ENCODE measurements at regions not wholly inside any gene's neighbourhood (a gene's known extent, or its start where the extent isn't known, plus 50 kb on each side); places are given as distances from the start of the nearest gene placed in this dataset.

- H3K9me3 ChIP-seq (replicated peaks; ENCODE audit: insufficient read depth, low read length) = no peaks in the 10 kb centered on the region
- H3K27me3 ChIP-seq (replicated peaks; ENCODE audit: insufficient read depth, low read length) = no peaks in the 10 kb centered on the region
- no peak overlapping the region for H3K4me3 ChIP-seq (ENCODE audit: low read length)
- H3K9ac ChIP-seq (ENCODE audit: low read length) = no peak overlapping the region
- H3K79me2 ChIP-seq (ENCODE audit: low read length) = no peaks in the 10 kb centered on the region
- H3K27ac ChIP-seq (ENCODE audit: low read length) = no peak overlapping the region
- TF ChIP-seq, protein P1, sequence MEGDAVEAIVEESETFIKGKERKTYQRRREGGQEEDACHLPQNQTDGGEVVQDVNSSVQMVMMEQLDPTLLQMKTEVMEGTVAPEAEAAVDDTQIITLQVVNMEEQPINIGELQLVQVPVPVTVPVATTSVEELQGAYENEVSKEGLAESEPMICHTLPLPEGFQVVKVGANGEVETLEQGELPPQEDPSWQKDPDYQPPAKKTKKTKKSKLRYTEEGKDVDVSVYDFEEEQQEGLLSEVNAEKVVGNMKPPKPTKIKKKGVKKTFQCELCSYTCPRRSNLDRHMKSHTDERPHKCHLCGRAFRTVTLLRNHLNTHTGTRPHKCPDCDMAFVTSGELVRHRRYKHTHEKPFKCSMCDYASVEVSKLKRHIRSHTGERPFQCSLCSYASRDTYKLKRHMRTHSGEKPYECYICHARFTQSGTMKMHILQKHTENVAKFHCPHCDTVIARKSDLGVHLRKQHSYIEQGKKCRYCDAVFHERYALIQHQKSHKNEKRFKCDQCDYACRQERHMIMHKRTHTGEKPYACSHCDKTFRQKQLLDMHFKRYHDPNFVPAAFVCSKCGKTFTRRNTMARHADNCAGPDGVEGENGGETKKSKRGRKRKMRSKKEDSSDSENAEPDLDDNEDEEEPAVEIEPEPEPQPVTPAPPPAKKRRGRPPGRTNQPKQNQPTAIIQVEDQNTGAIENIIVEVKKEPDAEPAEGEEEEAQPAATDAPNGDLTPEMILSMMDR (IDR thresholded peaks at IDR 0.05; ENCODE audit: low read length) = no peak
- TF ChIP-seq EZH2phosphoT487 (IDR thresholded peaks at IDR 0.05; ENCODE audit: low read length) (no peak), EZH2 (optimal IDR thresholded peaks at IDR 0.05; ENCODE audit: low read depth, low read length) (no peak)
- no peak for DNase-seq
- H3K36me3 ChIP-seq (replicated peaks; ENCODE audit: insufficient read depth, low read length) = no peaks in the 10 kb centered on the region
- no peak overlapping the region for H3K4me2 ChIP-seq (ENCODE audit: low read depth, low read length)
- no peaks in the 10 kb centered on the region for H3K4me1 ChIP-seq (ENCODE audit: low read length)
- no peaks in the 10 kb centered on the region for H3K9me2 ChIP-seq (replicated peaks; ENCODE audit: insufficient read depth, low read length)
- H3F3A ChIP-seq (ENCODE audit: insufficient read depth, low read length) = no peaks in the 10 kb centered on the region
- no peak overlapping the region for H2AFZ ChIP-seq (ENCODE audit: low read length)
- H4K20me1 ChIP-seq (ENCODE audit: insufficient read depth, low read length) = no peaks in the 10 kb centered on the region
Observed at GRCh38 chr6:163688739-163689362, 274.3 kb downstream of the QKI start.

DNA sequence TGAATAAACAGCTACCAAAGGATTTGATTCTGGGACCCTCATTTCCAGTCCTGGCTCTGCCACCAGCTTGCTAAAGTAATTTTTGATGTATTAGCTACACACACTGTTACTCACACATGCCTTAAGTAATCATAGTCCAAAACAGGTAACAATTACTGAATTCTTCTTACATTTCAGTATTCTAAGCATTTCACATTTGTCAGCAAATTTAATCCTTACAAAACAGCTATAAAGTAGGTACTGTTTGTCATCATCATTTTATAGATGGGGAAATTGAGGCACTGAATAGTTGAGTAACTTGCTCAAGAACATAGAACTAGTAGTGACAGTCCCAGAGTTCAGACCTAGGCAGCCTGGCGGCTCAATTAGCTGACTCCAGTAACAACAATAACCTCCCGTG is 272.6 kb downstream of the QKI start:
- Histone ChIP-seq H2AFZ (ENCODE audit: low read length) (no peak overlapping the region), H3K9me2 (replicated peaks; ENCODE audit: insufficient read depth, low read length) (no peaks in the 10 kb centered on the region), H3K27ac (ENCODE audit: low read length) (no peak overlapping the region), H3K9me3 (replicated peaks; ENCODE audit: insufficient read depth, low read length) (no peaks in the 10 kb centered on the region), H3K4me1 (ENCODE audit: low read length) (no peaks in the 10 kb centered on the region), H3K36me3 (replicated peaks; ENCODE audit: insufficient read depth, low read length) (no peaks in the 10 kb centered on the region), H3K4me2 (ENCODE audit: low read depth, low read length) (no peak overlapping the region), H3K9ac (ENCODE audit: low read length) (no peak overlapping the region), H3F3A (ENCODE audit: insufficient read depth, low read length) (no peaks in the 10 kb centered on the region), H3K4me3 (ENCODE audit: low read length) (no peak overlapping the region), H4K20me1 (ENCODE audit: insufficient read depth, low read length) (no peaks in the 10 kb centered on the region), H3K27me3 (replicated peaks; ENCODE audit: insufficient read depth, low read length) (no peaks in the 10 kb centered on the region), H3K79me2 (ENCODE audit: low read length) (no peaks in the 10 kb centered on the region)
- DNase-seq = no peak
- TF ChIP-seq, protein P1 (IDR thresholded peaks at IDR 0.05; ENCODE audit: low read length) = no peak
- TF ChIP-seq EZH2phosphoT487 (IDR thresholded peaks at IDR 0.05; ENCODE audit: low read length) (no peak), EZH2 (optimal IDR thresholded peaks at IDR 0.05; ENCODE audit: low read depth, low read length) (no peak)

DNA sequence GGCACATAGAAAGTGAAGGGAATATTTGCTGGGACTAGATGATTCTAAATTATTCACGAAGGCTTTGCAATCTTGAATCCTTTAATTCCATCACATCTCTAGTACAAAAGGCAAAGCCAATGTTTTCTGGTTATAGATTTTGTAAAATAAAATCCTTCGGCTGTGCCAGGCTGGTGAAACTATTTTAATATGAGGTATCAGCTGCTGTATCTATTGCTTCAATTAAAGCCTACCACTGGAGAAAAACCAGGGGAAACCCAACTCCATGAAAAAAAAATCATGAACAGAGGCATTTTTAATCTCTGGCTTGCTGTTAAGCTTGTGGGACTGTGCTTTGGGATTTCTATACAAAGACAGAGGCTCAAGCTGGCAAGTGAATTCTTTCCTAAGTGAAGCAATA is 271.8 kb downstream of the QKI start:
- Histone ChIP-seq H3K4me2 (ENCODE audit: low read depth, low read length) (no peak overlapping the region), H3K27ac (ENCODE audit: low read length) (no peak overlapping the region), H3F3A (ENCODE audit: insufficient read depth, low read length) (no peaks in the 10 kb centered on the region), H3K36me3 (replicated peaks; ENCODE audit: insufficient read depth, low read length) (no peaks in the 10 kb centered on the region), H3K9me3 (replicated peaks; ENCODE audit: insufficient read depth, low read length) (no peaks in the 10 kb centered on the region), H4K20me1 (ENCODE audit: insufficient read depth, low read length) (no peaks in the 10 kb centered on the region), H2AFZ (ENCODE audit: low read length) (no peak overlapping the region), H3K27me3 (replicated peaks; ENCODE audit: insufficient read depth, low read length) (no peaks in the 10 kb centered on the region), H3K79me2 (ENCODE audit: low read length) (no peaks in the 10 kb centered on the region), H3K4me1 (ENCODE audit: low read length) (no peaks in the 10 kb centered on the region), H3K9me2 (replicated peaks; ENCODE audit: insufficient read depth, low read length) (no peaks in the 10 kb centered on the region), H3K9ac (ENCODE audit: low read length) (no peak overlapping the region), H3K4me3 (ENCODE audit: low read length) (no peak overlapping the region)
- DNase-seq = no peak
- TF ChIP-seq EZH2 (optimal IDR thresholded peaks at IDR 0.05; ENCODE audit: low read depth, low read length) = no peak
- TF ChIP-seq, protein P1 (IDR thresholded peaks at IDR 0.05; ENCODE audit: low read length) = no peak
- no peak for TF ChIP-seq EZH2phosphoT487 (IDR thresholded peaks at IDR 0.05; ENCODE audit: low read length)

Measured in MM.1S (cell line).